Stromal cell of bone marrow (primary cell): ENCODE measurements at regions not wholly inside any gene's neighbourhood (a gene's known extent, or its start where the extent isn't known, plus 50 kb on each side); places are given as distances from the start of the nearest gene placed in this dataset.
A peak's percentile ranks its signal among the peaks of the same experiment; 100 is the strongest.

ENCODE experiments used
- DNase-seq: peaks from one replicate; pipeline ENCODE4 v3.0.0-alpha.2; 2012; ENCODE audit warnings: low read depth

- no peak for DNase-seq
Observed at GRCh38 chr6:85192596-85192995, 257.3 kb upstream of the NT5E start.

- peak; percentile 69 for DNase-seq
Observed at GRCh38 chr6:85192186-85192585, 257.7 kb upstream of the NT5E start.

- DNase-seq = no peak
Observed at GRCh38 chr6:85191656-85192055, 258.2 kb upstream of the NT5E start.

DNA sequence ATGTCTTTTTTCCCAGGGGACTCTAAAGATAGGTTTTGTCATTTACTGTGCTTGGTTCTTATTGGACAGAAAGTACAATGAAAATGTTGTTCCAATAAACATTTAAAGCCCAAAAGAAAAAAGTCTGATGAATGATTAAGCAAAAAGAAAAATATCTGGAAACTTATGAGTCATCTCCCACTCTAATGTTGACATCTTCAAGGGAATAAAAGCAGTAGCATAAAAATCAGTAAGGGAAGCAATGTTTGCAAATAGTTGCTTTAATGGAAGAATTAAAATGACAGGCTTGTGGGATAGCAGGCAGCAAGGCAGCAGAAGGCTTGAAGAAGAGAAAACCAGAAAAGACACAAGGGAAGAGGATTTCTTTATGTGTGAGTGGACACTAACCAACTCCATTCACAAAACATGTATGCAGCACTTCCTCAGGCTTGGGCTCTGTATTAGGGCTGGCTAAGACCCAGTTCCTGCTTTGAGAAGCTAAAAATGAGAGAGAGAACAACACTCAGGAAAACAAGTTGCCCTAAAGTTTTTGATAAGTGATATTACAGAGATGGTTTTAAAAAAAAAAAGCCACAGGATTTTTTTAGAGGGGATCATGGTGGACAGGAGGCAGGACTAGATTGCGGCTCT, 263.2 kb upstream of the NT5E start:
- DNase-seq = peak; percentile 74

GRCh38 chr6:85185977-85186376, 263.9 kb upstream of the NT5E start:
- DNase-seq = peak; percentile 83

GRCh38 chr6:85183841-85184240, 266.0 kb upstream of the NT5E start:
- DNase-seq = no peak

DNA sequence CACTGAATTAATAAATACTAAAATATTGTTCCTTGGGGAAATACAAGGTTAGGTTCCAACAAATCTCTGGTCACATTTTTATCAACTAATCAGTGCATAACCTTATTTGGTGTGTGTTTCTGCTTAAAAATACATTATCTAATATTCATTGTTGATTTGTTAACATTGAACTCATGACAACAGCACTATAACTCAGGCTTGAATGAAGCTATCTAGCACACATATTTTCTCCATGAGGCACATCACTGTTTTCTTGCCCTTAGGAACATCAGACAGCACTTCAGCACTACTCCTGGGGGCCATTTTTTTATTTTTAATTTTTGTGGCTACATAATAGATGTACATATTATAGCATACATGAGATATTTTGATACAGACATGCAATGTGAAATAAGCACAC, 277.2 kb upstream of the NT5E start:
- DNase-seq = no peak

DNA sequence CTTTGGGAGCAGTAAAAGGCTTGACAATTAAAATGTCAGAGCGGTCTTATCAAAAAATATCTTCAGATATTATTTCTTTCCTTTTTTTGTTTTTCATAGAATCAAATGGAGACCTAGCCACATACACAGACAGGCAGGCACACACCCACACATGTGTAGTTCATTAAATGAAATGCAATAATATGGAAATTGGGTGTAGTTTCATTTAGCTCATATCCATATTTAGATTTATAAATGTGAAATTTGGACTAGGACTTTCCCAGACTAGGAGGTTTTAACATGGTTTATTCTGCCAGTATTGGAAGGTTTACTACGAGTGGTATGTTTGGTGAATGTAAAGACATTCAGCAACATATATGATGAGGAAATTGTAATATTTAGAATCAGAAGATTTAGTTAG, 277.7 kb upstream of the NT5E start:
- no peak for DNase-seq

GRCh38 chr6:85169189-85169588, 280.7 kb upstream of the NT5E start:
- DNase-seq = no peak

- no peak for DNase-seq
Observed at GRCh38 chr6:85168146-85168545, 281.7 kb upstream of the NT5E start.

DNA sequence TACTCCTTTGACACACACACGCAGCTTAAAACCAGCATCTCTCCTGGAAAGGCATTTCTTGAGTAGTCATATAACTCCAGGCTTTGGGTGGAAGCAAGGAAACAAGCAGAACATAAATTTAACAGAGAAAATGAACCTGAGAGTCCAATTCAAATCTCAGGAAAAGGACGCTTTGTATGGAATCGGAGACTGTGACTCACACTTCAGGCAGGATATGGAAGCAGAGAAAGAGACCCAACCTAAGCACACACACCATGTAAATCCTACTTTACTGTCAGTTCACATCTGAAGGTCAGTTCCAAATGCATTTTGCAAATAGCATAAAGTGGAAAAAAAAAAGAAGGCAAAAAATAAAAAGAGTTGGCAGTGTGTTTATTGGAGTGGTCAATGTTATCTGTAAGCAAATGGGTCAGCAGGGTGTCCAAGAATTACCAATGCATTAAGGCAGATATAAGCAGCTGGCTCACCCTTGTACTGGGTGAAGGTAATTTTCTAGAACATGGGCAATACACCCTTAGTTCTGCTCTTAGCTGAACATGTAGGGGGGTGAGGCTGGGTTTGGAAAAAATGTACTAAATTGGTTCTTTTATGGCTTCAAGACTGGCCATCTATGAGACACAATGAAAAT, 283.7 kb upstream of the NT5E start:
- no peak for DNase-seq

GRCh38 chr6:85163156-85164080, 286.5 kb upstream of the NT5E start:
- no peak for DNase-seq

DNA sequence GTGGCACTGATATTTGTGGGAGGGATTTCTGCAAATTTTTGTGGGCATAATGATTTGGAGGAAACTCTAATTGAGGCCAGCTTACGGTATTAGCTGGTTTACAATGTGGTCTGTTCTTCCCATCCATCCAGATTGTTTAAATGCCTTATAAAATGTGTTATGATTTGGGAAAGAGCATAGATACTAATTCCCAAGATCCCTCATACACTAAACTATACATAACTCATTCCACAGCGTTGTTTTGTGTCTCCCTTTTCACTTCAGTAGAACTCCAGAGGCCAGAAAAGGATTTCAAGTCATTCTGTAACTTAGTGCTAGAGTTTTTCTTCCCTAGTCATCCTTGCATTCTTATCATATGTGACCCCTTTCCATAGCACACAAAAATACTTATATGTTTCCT, 292.6 kb upstream of the NT5E start:
- no peak for DNase-seq

DNA sequence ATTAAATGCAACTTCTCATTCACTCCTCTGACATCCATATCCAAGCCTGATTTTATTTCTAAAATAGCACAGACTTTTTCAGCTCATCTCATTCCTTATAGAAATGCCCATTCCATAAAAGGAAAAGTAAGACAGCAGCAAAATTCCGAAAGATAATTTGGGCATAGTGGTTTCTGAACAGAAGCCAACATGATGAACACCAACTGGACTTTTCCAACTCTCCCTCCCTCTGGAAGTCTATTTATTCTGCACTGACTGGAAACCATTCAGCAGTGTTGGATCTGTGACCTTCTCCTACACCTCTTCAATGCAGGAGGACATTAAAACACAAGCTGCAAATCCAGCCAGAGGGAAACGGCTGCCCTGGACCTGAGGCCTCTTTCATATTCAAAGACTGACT, 306.2 kb upstream of the NT5E start:
- DNase-seq = peak; percentile 29

DNA sequence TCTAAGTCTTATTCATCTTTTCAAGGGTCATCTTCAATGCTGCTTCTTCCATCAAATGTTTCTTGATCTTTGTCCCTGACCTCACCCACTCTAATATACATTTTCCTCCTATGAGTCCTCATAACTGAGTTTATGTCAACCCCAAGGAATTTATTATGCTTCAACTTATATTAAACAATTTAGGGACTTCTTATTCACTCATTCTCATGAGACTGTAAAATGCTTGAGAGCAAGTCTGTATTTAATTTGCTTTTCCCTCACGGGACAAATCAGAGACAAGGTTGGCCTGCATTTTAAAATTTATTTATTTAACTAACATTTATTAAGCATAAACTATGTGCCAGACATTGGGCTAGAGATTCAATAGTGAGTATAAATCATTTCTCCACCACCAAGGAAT, 312.0 kb upstream of the NT5E start:
- DNase-seq = no peak

GRCh38 chr6:85136310-85136709, 313.6 kb upstream of the NT5E start:
- DNase-seq = no peak

DNA sequence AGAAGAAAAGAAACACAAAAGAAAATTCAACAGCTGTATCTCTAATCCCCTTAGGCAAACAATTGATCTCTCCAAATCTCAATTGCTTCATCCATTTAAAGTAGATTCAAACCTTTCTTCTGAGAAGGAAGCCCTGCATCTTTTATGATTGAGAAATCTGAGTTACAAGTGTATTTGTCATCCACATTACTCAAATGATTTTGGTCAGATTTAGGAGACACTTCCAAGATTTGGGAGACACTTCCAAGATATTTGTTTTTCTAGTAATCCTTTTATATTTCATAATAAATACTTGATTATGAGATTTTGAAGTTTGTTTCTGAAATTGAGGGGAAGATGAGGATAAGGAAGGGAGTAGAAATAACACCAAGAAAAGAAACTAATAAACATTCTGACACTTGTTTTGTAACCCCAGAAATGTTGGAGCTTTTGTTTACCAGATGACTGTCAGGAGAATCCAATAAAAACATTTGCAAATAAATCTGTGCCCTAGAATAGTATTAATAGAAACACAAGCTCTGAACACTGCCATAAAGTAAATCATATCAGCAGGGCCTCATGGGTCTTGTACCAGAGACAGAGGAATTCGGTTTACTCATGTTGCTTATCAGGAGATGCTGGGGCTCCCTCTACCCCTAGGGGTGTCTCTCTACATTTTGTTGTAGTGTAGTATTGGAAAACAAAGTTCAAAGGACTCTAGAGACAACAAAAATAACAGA, 314.3 kb upstream of the NT5E start:
- DNase-seq = peak; percentile 74

- DNase-seq = peak; percentile 26
Observed at GRCh38 chr6:85134172-85134571, 315.7 kb upstream of the NT5E start.

GRCh38 chr6:85132091-85132490, 317.8 kb upstream of the NT5E start:
- DNase-seq = no peak

- DNase-seq = peak; percentile 18
Observed at GRCh38 chr6:85130743-85131142, 319.1 kb upstream of the NT5E start.

GRCh38 chr6:85129881-85130280, 320.0 kb upstream of the NT5E start:
- DNase-seq = no peak

GRCh38 chr6:85128781-85129180, 321.1 kb upstream of the NT5E start:
- no peak for DNase-seq
